ENCODE measurements at regions not wholly inside any gene's neighbourhood (a gene's known extent, or its start where the extent isn't known, plus 50 kb on each side); places are given as distances from the start of the nearest gene placed in this dataset.

DNA sequence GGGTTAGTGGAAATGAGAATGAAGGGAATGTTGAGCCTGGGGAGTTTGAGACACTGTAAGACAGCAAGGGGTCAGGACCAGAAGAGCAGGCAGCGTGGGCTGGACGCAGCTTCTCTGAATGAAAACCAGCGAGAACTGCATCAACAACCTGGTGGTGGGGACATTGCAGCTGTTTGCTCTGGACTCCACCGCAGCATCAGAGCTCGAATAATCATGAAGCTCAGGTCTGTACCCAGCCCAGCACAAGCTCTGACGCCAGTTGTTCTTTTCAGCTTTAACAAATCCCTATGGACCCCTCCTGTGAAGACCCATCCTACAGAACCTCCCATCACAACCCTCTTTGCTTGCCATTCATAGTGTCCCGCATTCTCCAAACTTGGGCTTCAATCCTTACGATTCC lies 106.8 kb upstream of the PNPLA4 start:
- no peak for TF ChIP-seq POLR2AphosphoS5 (IDR thresholded peaks at IDR 0.05)
- TF ChIP-seq, protein P1, sequence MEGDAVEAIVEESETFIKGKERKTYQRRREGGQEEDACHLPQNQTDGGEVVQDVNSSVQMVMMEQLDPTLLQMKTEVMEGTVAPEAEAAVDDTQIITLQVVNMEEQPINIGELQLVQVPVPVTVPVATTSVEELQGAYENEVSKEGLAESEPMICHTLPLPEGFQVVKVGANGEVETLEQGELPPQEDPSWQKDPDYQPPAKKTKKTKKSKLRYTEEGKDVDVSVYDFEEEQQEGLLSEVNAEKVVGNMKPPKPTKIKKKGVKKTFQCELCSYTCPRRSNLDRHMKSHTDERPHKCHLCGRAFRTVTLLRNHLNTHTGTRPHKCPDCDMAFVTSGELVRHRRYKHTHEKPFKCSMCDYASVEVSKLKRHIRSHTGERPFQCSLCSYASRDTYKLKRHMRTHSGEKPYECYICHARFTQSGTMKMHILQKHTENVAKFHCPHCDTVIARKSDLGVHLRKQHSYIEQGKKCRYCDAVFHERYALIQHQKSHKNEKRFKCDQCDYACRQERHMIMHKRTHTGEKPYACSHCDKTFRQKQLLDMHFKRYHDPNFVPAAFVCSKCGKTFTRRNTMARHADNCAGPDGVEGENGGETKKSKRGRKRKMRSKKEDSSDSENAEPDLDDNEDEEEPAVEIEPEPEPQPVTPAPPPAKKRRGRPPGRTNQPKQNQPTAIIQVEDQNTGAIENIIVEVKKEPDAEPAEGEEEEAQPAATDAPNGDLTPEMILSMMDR (IDR thresholded peaks at IDR 0.05): no peak

Data from breast epithelium (tissue), 3 donors.